Cerebellar cortex (tissue), 1 donor: ENCODE measurements at regions not wholly inside any gene's neighbourhood (a gene's known extent, or its start where the extent isn't known, plus 50 kb on each side); places are given as distances from the start of the nearest gene placed in this dataset.

Source experiments
- DNase-seq: peaks from one replicate; pipeline ENCODE4 v3.0.0-alpha.2; 2015; ENCODE audit warnings: low spot score

DNA sequence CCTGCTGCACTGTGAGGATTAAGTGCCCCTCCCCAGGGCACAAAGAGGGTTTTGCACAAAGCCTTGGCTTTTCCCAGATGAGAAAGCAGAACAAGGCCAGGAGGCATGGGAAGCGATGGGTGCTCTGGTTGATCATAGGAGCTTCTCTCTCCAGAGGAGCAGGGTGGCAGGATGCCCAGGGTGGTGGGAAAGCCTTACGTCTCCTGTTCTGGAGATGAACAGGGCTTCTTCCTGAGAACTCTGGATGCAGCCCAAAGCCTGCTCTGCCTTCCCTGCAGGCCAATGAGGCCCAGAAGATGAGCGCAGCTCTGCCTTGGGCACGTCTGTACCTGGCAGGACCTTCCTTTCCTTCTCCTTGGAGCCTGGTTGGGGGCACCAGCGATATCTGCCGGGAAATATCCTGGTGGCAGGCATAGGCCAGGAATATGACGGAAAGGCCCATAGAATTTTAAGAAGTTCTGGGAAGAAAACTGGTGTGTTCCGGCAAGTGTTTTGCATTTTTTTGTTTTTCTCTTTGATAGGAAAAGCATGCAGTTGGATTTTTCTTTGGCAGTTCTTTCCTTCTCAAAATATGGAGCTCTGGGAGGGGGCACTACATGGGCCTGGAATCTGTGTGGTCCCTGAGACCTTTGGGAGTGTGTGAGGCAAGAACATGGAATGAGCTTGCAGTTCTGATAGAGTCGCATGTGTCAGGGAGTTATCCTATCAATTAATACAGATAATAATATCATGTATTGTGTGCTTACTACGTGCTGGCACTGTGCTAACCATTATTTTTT lies 253.2 kb upstream of the KLF4 start:
- no peak for DNase-seq

DNA sequence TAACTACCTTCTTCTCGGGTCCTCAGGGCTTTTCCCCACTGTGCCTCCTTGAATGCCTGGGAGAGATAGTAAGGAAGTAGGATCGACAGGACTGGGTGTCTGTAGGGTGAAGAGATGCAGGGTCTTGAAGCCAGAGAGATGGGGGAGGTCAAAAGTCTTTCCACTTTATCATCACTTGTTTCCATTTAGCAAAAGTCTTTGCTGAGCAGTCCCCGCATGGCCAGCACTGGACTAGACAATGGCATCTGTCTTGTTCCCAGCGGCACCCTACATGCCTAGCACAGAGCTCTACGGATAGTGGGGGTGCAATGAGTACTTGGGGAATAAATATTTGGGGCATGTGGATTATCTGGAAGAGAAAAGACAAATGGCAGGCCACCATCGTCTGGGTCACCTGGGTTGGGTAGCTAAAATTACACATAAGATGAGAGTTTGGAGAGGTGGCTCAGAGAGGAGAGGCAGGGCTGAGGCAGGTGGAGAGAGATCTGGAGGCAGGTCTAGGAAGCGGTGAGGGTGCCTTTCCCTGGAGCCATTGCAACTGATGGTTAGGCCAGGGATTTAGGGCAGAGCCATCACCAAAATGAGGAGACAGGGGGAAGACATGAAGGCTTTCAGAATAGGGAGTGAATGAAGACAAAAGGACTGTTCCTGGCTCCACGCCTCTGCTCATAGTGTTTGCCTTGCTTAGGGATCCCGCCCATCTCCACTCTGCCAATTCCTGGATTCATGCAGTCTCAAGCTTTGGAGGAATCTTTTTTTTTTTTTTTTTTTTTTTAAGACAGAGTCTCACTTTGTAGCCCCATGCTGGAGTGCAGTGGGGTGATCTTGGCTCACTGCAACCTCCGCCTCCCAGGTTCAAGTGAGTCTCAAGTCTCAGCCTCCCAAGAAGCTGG lies 250.8 kb upstream of the KLF4 start:
- no peak for DNase-seq

DNA sequence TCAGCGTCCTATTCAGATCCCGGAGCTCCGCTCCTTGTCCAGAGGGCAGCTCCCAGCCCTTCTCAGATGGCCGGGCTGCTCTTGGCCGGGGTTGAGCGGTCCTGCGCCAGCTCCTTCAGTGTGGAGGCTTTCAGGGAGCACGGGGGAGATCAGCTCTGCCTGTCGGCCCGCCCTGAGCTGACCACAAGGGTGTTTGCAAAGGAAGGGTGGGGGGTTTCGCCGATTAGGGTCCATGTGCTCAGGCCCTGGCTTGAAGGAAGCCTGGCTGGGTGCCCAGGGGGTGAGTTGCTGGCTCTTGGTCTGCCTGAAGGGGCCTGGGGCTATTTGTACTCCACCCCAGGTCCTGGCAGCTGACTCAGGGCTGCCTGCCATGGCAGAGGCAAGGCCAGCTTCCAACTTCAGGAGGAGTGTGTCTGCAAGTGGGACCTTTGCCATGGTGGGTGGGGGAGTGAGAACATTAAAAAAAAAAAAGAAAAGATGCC lies 250.1 kb upstream of the KLF4 start:
- peak; percentile 34 for DNase-seq

DNA sequence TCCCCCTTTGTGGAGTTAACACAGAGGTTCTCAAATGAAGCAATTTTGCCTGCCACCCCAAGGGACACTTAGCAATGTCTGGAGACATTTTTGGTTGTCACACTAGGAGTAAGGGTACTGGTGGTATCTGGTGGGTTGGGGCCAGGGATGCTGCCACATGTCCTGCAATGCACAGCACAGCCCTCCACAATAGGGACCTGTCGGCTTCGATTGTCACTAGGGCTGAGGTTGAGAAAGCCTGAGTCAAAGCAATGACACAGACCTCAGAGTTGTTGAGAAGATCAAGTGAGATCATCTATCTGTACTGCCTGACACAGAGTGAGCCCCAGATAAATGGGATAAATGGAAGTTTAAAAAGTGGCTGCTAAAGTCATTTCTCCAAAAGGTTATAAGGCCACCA lies 249.2 kb upstream of the KLF4 start:
- DNase-seq: no peak

DNA sequence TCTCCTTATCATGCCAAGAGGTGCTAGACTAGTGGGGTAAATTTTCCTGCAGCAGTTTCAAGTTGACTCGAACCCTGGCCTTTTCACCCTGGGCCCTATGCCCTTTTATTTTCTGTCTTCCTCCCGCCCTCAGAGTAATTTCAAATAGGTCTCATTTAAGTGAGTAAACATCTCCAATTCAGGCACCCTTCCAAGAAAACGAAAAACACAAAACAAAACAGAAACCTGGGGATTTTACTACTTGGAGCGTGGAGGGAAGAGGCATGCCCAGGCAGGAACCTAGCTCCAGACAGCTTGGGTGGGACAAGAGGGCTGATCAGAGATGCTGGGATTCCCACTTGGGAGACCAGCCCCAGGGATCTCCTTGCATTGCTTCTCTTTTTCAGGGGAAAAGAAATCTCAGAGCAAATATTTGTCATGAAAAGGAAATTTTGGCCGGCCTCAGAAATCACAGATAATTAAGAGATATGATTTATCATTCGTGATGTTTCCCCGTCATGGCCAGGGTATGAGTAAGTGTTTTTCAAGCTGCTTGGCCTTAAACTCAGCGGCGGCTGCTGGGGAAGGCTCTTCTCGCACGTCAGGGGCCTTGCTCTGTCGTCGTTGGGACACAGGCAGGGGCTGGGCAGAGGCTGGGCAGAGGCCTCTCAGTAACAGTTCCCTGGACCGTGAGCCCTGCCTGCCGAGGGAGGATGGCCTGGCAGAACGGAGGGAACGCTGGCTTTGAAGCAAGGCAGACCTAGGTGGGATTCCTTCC lies 248.6 kb upstream of the KLF4 start:
- DNase-seq: no peak

DNA sequence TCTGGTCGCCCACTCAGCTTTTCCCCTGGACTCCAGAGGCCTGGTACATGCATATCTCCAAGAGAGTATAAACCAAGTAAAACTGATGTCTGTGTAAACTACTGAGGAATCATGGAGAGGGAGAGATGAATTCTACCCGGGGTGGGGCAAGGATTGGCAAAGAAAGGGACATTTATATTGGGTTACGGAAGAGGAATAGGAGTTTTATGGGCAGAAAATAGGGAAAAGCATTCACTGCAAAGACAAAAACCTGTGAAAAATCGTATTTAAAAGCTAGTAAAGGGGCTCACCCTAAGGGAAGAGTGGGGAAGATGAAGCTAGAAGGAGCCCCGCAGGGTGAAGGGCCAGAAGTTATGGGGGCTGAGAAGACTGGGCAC lies 248.0 kb upstream of the KLF4 start:
- DNase-seq: no peak

DNA sequence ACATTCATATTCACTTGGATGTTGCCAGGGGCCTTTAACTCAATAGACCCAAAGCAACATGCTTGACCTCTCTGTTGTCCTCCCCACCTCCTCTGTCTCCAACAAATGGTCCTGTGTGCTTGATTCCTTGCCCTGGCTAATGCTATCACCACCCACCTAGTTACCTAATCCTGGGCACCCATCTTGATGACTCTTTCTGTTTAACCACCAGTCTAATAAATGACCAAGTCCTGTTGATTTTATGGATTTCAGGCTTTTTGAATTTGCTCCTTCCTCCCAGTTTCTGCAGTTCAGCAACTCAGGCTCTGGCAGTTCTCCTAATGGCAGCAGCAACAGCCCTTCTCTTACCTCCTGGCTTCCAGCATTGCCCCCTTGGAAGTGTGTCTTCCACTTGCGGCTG lies 246.3 kb upstream of the KLF4 start:
- DNase-seq: no peak

DNA sequence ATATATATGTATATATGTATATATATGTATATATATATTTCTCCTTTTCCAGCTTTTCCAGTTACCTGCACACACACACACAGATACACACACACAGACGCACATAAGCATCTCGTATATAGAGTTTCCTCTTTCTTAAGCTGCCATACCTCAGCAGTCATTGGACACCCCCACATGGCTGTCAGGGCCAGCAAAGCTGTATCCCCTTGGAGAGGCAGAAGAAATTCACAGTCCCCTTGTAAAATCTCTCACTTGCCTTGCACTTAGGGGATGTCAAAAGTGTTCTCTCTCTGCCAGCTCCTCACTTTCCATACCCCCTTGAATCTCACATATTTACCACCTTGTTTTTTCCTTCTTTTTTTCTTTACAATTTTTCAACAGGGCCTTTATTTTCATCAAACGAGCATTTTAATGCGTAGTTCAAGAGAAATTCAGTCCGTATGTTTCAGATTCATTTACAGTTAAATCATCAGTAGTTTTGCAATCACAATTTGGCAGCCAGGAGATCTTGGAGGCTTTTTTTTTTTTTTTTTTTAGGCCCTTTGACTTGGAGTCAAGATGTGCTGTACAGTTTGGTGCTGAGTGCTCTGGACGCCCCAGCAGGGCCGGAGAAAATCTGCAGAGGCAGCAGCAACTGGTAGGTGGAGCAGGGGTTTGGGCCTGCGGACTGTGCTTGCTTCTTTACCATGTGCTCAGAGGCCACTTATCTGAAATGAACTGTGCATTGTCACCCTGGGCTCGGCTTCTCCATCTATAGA lies 244.9 kb upstream of the KLF4 start:
- DNase-seq: no peak

DNA sequence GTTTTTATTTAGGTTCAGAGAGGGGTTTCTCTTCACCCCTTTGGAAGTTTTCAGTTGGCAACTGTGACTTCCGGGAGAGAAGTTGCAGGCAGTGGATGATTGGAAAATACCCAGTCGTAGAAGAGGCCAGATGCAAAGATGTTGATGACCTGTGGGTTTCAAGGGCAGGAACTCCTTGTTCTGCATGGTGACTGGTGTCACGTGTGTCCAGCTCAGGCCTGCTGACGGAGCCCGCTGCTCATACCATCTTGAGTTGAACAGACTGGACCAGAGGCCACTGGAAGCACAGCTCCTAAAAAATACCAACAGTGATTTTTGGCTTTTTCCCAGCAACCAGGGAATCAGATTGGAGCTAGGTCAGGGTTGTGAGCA lies 243.9 kb upstream of the KLF4 start:
- DNase-seq: no peak

DNA sequence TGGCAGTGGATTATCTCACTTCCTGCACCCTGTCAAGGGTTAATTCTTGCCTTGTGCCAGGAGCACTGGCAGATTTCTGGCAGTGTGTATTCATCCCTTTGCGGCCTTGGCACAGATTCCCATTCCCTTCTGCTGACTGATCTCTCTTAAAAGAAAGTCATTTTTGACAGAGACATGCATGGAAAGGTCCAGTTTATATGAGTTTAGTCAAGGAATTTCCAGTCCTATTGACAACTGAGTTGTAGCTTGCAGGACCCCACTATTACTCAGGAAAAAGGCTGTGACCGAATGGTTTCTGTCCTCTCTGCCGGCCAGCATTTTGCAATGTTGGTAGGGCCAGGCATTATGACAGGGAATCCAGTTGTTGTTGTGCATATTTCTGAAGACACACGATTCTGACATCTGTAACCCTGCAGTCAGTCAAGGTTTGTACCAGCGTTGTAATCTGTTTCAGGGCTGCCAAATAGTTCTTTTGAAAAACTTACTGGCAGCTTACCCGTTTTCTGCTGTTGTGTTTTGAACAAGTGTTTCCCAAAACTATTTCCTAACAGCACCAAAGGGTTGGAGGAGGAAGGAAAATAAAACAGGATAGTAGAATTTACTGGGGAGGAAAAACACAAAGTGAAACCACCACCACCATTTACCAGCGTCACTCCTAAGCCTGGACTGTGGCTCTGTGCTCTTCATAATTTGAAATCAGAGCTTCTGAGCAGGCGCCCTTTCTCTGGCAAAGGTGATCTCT lies 243.4 kb upstream of the KLF4 start:
- DNase-seq: peak; percentile 55

DNA sequence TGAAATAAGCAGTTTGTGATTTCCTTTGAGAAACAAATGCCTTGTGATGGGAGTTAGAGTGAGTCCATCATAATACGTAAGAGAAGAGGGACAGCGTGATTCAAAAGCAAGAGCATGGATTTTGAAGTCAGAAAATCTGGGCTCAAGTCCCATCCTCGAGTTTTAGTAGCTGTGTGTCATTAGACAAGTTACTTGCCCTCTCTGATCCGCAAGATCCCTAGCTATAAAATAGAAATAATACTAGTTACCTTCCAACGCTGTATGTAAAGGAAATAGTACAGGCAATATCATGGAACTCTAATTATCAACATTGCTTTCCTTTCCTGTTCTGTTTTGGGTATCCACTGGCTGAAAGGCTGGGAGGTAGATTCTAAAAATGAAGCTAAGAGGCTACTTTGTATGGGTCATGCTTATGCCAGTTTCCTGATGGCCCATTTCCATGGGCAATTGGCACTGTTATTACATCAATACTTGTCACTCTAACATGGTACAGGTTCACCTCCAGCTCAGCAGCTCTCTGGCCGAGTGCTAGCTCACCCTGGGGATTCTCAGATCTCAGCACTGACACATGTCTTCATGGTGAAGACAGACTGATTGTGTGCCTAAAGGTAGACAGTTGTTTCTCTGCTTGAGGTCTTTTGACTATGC lies 241.7 kb upstream of the KLF4 start:
- no peak for DNase-seq

DNA sequence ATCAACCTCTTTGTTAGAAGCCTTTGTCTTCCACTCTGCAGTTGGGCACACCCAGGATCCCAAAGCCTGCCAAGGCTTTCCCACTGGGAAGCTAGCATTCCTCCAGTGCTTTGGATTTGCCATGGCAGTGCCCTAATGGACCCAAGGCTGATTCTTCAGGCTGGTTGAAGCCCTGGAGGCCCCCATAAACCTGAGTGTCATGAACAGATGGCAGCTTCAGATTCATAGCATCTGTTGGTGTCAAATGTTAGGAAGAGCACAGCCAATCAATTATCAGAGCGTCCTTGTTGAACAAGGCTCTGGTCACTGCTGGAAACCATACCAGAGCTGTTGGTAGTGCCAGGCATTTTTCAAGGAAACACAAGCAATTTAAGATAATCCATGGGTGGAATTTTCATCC lies 241.1 kb upstream of the KLF4 start:
- peak; percentile 66 for DNase-seq

DNA sequence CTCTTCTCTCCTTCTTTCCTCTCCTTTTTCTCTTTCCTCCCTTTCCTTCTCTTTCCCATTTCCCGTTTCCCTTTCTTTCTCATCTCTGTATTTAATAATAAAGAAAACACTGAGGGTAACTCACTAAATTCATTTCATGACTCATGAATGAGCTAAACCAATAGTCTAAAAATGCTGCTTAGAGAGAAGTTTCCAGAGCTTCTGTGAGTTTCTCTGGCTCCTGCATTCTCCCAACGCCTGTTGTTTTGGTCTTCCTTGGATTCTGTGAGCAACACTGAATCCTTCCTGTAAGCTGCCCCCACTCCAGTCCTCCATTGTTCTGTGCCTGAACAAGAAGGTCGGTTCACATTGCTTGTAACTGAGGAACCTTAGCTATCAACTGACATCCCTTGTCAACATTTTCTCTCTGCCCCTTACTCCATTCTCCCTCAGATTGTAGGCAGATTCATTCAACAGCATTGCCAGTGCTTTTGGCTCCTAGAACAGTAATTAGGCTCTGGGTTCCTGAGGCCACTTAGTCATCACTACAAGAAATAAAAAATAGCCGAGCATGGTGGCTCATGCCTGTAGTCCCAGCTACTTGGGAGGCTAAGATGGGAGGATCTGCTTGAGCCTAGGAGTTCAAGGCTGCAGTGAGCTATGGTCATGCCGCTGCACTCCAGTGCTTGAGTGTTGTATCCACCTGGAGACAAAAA lies 237.7 kb upstream of the KLF4 start:
- no peak for DNase-seq

DNA sequence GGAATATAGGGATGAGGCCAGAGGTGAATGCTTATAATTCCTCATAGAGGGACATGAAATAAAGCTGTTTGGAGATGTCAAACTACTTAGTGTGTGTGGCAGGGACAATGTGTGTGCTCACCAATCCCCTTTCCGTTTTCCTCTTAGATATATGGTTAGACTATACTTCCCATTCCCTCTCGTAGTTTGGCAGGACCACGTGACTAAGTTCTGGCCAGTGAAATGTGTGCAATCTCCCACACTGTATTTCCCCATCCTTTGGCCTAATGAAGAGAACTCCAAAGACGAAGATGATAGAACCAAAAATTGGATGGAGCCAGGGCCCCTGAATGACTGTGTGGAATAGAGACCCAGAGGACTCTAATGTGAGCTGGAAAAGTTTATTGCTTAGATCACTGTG lies 233.4 kb upstream of the KLF4 start:
- DNase-seq: no peak

DNA sequence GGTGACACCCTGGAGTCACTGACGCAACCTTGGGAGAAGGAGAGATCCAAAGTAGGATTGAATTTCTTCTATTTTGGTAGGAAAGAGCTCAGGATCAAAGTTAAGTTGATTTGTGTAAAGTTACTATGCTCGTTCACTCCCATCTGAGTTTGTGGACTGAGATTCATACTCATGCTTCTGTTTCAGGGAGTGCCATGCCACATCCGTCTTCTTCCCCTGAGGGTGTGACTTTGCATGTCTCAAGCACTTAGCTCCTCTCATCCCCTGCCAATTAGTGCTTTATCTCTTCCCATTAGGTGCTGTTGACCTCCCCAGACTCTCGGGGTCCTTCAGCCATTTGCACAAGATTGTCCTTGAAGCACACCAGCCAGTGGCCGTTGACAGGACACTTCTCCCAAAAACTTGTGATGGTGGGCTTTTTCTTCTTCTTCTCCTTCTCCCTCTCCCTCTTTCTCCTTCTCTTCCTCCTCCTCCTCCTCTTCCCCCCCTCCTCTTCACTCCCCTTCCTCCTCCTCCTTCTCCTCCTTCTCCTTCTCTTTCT lies 232.2 kb upstream of the KLF4 start:
- DNase-seq: no peak

DNA sequence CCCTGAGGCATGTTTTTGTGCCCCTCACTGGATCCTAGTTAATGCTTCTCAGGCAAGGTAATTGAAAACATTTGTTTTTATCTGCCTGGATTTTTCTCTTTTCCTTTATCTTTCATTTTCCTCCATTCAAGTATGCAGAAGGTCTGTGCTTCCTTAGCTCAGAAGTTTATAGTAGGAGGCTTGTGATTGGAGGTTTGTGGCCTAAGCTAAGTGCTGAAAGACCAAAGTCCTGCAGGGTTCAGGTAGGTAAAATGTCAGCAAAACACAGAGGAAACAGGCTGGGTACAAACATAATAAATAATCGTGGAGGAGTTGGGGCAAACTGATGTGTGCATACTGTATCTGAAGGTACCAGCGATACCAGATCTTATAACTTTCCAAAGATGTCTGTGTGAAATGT lies 230.9 kb upstream of the KLF4 start:
- no peak for DNase-seq

DNA sequence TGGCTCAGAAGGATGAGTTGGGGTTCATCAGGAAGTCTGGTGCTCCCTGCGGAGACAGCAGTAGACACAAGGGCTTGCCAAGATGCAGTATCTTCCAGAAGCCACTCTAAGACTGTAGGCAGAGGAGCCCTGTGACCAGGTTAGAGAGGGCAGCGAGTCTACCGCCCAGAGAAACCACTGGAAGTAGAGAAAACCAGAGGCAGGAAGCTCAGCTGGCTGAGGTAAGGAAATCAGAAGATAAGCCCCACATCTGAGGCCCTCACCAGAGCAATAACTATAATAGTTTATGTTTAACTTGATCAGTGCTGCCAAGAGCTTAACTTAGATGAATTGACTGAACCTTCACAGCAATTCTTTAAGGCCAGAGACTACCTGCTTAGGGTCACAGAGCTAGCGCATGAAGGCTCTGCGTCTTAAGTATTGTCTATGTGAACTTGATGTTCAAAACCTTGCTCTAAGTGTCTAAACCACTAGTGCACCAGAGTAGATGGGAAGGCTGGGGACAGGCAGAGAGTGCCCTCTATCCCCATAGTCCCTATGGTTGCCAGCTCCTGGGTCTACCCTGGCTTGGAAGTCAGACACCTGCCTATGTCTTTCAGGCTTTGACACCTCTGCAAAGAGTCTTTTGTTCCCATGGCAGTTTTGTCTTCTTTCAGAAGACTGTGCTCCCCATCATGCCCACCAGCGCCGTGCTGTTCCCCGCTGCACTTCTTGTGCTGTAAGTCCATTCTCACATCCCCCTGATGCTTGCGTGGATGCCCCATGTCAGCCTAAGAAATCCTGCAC lies 228.2 kb upstream of the KLF4 start:
- no peak for DNase-seq

DNA sequence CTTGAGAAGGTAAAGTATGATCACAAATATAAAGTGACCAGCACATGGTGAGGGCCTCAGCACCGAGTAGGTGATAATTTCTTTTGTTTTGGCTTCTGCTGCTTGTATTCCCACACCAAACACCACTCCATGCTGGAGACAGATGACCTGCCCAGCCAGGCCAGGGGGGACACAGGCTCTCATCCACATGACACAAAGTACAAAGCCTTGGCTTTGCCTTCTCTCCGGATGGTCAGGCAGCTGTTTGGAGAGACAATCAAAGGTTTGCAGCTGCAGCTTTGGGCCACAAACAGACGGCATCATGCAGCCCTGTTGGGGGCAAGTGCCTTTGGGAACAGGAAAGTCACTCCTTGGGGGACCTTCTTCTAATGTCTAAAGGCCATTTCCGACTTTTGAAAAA lies 226.2 kb upstream of the KLF4 start:
- DNase-seq: no peak

DNA sequence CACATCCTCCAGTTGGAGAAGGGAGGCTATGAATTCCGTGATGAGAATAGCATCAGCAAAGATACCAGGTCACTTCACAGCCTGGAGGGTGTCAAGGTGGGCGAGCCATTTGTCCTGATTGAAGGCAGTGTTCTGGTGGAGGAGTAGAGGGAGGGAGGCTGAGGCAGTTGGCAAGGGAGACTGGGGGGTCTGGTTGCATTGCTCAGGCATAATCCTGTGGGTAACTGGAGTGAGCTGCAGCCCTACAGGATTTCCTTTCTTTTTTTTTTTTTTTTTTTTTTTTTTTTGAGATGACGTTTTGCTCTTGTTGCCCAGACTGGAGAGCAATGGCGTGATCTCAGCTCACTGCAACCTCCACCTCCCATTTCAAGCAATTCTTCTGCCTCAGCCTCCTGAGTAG lies 223.9 kb upstream of the KLF4 start:
- DNase-seq: no peak
